D721Med (cell line): ENCODE measurements at regions not wholly inside any gene's neighbourhood (a gene's known extent, or its start where the extent isn't known, plus 50 kb on each side); places are given as distances from the start of the nearest gene placed in this dataset.

Experiments used
- DNase-seq: peaks from one replicate; pipeline ENCODE4 v3.0.0; 2011; ENCODE audit warnings: low spot score; ENCODE audit not compliant: insufficient read length
- FAIRE-seq: peaks from 2 replicates; lab custom pipeline; 2011; peaks lifted over from hg19 to GRCh38; lab: Jason Lieb, UNC
- TF ChIP-seq, protein P1 (sequence below): IDR thresholded peaks from 2 replicates; pipeline ENCODE4 v1.5.1; 2012; ENCODE audit warnings: mild to moderate bottlenecking, control low read depth; ENCODE audit not compliant: insufficient read depth; ENCODE audit errors: missing control alignments

GRCh38 chr6:7000825-7001777, 106.7 kb upstream of the RREB1 start:
- FAIRE-seq (no peak), DNase-seq (no peak)
- TF ChIP-seq, protein P1, sequence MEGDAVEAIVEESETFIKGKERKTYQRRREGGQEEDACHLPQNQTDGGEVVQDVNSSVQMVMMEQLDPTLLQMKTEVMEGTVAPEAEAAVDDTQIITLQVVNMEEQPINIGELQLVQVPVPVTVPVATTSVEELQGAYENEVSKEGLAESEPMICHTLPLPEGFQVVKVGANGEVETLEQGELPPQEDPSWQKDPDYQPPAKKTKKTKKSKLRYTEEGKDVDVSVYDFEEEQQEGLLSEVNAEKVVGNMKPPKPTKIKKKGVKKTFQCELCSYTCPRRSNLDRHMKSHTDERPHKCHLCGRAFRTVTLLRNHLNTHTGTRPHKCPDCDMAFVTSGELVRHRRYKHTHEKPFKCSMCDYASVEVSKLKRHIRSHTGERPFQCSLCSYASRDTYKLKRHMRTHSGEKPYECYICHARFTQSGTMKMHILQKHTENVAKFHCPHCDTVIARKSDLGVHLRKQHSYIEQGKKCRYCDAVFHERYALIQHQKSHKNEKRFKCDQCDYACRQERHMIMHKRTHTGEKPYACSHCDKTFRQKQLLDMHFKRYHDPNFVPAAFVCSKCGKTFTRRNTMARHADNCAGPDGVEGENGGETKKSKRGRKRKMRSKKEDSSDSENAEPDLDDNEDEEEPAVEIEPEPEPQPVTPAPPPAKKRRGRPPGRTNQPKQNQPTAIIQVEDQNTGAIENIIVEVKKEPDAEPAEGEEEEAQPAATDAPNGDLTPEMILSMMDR: no peak

GRCh38 chr6:7003041-7003440, 104.7 kb upstream of the RREB1 start:
- DNase-seq (no peak), FAIRE-seq (no peak)
- TF ChIP-seq, protein P1: no peak

GRCh38 chr6:7004581-7005297, 103.0 kb upstream of the RREB1 start:
- TF ChIP-seq, protein P1: no peak
- no peak for DNase-seq
- no peak for FAIRE-seq

GRCh38 chr6:7006515-7007191, 101.1 kb upstream of the RREB1 start:
- TF ChIP-seq, protein P1: no peak
- DNase-seq: no peak
- FAIRE-seq: no peak

GRCh38 chr6:7008451-7008988, 99.2 kb upstream of the RREB1 start:
- no peak for FAIRE-seq
- no peak for DNase-seq
- TF ChIP-seq, protein P1: no peak

DNA sequence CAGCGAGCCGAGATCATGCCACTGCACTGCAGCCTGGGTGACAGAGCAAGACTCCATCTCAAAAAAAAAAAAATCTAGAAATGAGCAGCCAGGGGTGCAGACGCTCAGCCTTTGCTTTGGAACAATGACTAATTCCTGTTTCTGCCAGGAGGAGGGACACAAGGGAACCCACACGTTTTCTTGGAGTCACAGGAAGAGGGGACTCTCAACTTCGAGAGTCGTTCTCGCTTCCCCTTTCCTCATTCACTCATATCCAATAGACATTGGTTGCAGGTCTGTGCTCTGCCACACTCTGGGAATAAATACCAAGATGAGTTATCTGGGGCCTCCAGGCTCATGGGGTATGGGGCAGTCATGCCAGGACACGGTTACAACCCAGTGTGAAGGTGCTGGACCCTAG, 91.5 kb upstream of the RREB1 start:
- FAIRE-seq: no peak
- no peak for DNase-seq
- TF ChIP-seq, protein P1: no peak
